NCI-H1092 treated with DMSO at 0.1 percent for 48 hours (cell line): ENCODE measurements at regions not wholly inside any gene's neighbourhood (a gene's known extent, or its start where the extent isn't known, plus 50 kb on each side); places are given as distances from the start of the nearest gene placed in this dataset.

ENCODE experiments used
- DNase-seq: peaks from one replicate; lab custom pipeline; 2025; lab: John Stamatoyannopoulos, UW

DNA sequence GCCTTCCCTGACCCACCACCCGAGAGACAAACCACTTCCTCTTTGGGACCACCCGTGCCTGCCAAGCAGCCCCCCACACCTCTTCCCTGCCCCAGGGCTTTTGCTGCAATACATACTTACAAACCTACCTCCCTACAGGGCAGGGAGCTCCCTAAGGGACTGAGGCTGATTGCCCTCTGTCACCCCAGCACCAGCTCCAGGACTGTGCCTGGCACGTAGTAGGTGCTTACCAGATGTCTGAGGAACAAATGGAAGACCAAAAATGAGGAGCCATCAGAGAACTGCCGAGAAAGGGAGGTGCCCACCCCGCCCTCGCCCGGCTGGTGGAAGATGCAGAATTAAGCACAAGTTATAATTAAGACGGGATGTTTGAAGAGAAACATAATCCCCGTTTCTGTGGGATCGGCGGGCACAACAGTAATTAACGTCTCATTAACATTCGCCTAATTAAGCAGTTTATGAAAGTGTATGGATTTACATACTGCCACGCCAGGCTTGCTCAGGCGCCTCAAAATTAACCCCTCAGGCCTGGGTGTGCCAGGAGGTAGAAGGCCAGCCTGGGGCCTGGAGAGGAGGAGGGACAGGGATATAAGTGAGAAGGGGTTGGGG lies 130.1 kb upstream of the LINGO1 start:
- no peak for DNase-seq

GRCh38 chr15:77759896-77760592 lies 127.3 kb upstream of the LINGO1 start:
- DNase-seq = no peak

GRCh38 chr15:77753939-77754338 lies 121.2 kb upstream of the LINGO1 start:
- DNase-seq = no peak

DNA sequence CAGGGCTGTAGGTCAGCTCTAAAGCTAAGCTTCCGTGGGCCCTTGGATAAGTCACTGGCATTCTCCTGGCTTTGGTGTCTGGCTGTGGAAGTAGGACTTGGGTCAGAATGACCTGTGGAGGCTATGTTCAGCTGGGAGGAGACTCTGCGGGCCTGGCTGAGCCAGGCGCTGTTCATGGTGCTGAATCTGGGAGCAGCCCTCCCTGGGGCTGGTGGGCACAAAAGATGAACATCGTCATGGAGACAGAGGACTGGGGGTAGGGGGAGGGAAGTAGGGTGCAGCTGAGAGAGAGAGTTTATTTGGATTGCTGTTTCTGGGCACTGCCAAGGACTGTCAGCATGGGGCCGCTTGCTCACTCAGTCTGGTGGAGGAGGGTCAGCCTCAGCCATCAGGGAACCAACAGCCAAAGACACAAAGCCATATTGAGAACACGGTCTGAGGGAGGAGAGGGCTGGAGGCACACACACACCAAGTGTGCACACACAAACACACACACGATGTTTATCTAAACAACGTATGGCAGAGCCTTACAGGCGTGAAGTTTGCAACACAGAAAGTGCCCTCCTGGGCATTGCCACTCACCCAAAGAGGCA lies 120.7 kb upstream of the LINGO1 start:
- DNase-seq = peak; percentile 14

GRCh38 chr15:77749998-77750540 lies 117.4 kb upstream of the LINGO1 start:
- DNase-seq = no peak

DNA sequence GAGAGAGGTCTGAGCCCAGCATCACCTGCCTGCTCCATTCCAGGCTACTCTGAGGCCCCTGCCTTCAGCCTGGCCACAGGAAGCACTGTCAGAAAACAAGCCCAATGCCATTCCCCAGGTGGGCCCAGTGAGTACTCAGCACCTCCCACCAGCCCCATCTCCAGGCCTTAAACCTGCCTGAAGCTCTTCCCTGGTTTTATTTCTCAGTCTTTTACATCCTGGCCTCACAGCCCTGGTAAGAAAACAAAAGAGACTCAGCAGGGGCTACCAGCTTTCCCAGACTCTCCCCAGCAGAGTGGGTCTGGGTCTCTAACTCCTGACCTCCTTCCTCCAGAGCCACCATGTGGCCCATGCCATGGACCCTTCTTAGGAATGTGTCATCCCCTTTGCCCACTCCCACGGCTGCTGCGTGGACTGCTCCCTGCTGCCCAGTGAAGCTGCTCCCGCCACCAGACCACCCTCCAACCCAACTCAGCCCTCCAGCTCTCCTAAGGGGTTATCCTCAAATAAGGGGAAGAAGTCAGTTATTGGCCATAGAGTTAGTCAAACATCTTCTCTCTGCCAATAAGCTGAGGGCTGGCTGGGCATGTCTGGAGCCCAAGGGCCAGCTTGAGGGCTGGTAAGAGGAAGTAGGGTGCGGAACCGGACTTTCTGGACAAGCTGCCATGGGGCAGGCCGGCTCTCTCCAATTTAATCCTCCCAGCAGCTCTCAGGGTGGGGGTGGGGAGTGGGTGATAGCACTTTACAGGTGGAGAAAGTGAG lies 116.7 kb upstream of the LINGO1 start:
- DNase-seq = no peak

DNA sequence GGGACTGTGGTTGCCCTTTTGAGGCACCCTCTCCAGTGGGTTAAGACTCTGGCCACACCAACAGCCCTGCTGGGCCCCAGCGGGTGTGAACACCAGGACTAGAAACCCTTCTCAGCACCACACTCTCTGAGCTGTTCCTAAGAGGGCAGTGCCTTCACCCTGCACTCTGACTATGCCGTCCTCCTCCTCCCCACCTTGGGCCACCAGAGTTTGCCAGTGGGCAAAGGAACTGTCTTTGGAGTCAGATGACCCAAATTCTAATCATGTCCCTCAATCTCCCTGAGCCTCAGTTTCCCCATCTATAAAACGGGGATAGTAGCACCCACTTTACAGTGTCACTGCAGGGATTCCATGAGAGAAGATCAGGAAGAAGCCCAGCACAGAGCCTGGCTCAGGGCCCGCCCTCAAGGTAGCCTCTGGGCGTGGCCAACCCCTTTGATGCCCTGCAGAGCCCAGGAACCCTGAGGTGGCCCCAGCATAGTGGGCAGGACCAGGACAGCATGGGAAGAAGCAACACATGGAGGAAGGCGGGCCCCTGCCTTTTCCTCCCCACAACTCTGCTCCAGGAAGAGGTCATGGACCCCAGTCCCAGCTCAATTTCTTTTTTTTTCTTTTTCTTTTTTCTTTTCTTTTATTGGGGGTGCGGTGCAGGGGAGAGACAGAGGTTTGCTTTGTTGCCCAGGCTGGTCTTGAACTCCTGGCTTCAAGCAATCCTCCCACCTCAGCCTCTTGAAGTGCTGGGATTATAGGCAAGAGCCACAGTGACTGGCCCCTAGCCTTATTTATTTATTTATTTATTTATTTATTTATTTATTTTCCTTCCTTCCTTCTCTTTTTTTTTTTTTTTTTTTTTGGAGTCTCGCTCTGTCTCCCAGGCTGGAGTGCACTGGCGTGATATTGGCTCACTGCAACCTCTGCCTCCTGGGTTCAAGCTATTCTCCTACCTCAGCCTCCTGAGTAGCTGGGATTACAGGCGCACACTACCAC lies 115.7 kb upstream of the LINGO1 start:
- DNase-seq = no peak

- no peak for DNase-seq
Measured at GRCh38 chr15:77747175-77748077, 114.7 kb upstream of the LINGO1 start.

DNA sequence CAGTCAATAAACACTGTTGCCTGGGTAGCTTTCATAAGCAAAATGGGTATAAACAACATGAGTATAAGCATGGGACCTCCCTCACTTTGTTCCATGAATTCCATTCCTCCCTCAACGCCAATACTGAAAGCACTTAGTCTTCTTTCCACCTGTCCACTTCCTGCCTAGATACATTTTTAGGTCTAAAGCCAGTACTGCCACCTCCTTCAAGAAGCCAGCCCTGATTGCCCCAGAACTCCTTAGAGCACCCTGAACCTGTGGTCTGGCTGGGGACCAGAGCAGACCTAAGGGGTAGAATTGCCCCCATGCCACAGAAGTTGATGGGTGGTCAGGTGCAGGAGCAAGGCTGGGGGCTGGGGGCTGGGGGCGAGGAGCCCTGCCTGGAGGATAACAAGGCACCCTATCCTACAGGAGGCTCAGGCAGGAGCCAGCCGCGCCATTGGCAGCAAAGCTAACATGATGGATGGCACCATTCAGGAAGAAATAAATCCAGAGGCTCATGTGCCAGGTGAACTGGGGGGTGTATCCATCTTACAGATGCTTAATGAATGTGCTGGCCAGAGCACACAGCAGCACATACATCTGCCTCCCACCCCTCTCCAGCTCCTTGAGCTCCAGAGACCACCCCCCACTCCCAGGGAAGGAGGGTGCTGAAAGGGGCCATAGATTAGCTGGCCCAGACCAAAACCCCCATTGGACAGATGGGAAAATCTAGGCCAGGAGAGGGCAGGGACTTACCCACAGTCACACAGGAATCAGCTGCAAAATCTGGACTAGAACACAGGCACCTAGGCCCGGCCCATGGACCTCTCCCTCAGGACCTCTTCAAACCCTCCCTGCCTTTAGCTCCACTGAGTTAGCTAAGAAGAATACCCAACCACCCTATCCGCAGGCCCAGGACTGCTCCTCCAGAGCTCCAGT lies 113.8 kb upstream of the LINGO1 start:
- no peak for DNase-seq

- no peak for DNase-seq
Measured at GRCh38 chr15:77744398-77744797, 111.7 kb upstream of the LINGO1 start.

GRCh38 chr15:77742570-77742969 lies 109.9 kb upstream of the LINGO1 start:
- DNase-seq = no peak

DNA sequence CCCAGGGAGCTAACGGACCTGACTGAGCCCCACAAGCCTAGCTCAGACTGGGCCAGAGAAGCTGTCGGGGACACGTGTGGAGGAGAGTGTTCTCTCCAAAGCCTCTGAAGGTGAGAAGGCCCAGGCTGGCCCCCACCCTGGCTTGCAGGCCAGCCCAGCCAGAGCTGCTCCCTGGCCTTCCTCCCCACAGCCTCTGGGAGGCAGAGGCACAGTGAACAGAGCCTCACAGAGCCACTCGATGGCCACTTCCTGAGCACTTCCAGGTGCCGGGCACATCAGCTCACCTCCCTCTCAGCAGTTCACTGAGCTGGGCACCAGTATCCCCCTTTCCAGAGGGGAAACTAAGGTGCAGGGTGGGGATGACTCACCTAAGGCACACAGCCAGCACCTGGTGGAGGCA lies 109.4 kb upstream of the LINGO1 start:
- DNase-seq = no peak

- no peak for DNase-seq
Measured at GRCh38 chr15:77741106-77741505, 108.4 kb upstream of the LINGO1 start.

- DNase-seq = peak; percentile 88
Measured at GRCh38 chr15:77739591-77740378, 107.1 kb upstream of the LINGO1 start.

DNA sequence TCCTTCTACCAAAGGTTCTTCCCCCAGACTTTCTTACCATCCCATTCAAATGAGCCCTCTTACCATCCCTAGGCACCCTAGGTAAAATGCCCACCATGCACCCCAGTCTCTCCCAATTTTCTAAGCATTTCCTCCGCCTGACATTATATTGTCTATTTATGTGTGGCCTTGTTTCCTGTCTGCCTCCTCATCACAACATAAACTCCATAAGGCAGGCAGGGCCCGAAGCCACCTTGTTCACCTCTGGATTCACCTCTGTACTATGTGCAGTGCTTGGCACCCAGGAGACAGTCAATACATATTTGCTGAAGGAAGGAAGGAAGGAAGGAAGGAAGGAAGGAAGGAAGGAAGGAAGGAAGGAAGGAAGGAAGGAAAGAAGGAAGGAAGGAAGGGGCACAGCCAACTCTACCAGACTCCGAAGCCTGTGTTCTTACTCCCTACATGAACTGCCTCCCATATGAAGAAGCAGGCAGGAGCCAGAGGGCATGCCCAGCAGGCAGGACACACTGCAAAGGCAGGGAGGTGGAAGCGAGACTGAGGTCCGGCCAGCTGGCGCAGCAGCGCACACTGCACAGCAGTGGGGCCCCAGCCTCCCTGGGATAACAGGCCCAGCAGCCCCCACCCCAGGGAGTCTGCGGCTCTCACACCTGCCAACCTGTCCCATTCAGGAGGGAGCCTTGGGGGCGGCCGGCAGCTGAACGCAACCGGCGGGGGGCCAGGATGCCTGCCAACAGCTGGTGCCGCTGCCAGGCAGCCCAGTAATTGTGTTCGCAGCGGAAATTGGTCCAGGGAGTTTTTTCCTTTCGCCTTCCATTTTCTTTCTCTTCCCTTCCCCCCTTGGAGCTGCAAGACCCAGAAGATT lies 106.0 kb upstream of the LINGO1 start:
- DNase-seq = peak; percentile 90

GRCh38 chr15:77738038-77738370 lies 105.3 kb upstream of the LINGO1 start:
- peak; percentile 9 for DNase-seq

DNA sequence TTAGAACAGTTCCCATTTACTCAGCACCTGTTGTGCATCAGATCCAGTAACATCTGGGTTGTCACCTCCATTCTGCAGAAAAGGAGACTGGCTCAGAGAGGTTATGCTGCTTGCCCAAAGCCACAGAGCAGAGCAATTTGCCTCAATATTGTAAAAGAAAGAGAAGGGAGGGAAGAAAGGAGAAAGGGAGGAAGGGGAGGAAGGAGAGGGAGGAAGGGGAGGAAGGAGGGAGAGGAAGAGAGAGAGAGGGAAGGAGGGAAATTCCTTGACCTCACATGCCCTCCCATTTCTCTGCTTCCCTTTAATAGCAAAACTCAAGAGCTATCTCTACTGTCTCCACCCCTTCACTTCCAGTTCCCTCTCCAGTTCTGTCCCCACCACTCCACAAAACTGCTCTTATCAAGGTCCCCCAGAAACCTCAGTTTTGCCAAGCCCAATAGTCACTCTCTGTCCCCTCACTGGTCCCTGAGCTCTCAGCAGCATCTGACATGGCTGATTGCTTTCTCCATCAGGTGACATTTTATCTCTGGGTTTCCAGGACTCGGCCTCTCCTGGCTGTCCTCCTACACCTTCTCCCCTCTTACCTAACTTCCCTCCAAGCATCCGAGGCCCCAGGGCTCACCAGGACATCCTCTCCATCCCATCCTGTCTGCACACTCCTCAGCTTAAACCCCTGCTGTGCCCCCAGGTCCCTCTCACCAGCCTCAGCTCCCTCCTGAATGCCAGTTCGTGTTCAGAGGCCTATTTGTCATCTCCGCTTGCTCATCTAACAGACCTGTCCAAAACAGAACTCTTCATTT lies 104.7 kb upstream of the LINGO1 start:
- no peak for DNase-seq
